Nephron (organoid): ENCODE measurements at regions not wholly inside any gene's neighbourhood (a gene's known extent, or its start where the extent isn't known, plus 50 kb on each side); places are given as distances from the start of the nearest gene placed in this dataset.

Experiments used
- H3K27ac Mint-ChIP-seq, 3 experiments: 2 replicates each; pipeline ENCODE4 v1.8.0; 2020; ENCODE audit warnings: mixed read lengths in 3 of 3, mild to moderate bottlenecking in 2 of 3, moderate library complexity in 1 of 3
- H3K27me3 Mint-ChIP-seq: 2 replicates; pipeline ENCODE4 v1.8.0; 2021; ENCODE audit warnings: low read depth, mild to moderate bottlenecking, moderate library complexity, mixed read lengths
- H3K36me3 Mint-ChIP-seq: 2 replicates; pipeline ENCODE4 v1.8.0; 2020; ENCODE audit warnings: low read depth, mixed read lengths
- H3K4me1 Mint-ChIP-seq: 2 replicates; pipeline ENCODE4 v1.8.0; 2020; ENCODE audit warnings: mixed read lengths
- H3K4me3 Mint-ChIP-seq, 3 experiments: 2 replicates each; pipeline ENCODE4 v1.8.0; 2020; ENCODE audit warnings: mild to moderate bottlenecking in 3 of 3, mixed read lengths in 3 of 3, moderate library complexity in 2 of 3
- H3K9me3 Mint-ChIP-seq: 2 replicates; pipeline ENCODE4 v1.8.0; 2020; ENCODE audit warnings: mixed read lengths
- TF ChIP-seq, protein P1 (sequence below), 3 experiments: fragments of 200-600 bp; sonication (generic); IDR thresholded peaks; one replicate each; pipeline ENCODE4 v1.5.0; 2021; ENCODE audit warnings: antibody characterized with exemption in 3 of 3; ENCODE audit not compliant: unreplicated experiment in 3 of 3

DNA sequence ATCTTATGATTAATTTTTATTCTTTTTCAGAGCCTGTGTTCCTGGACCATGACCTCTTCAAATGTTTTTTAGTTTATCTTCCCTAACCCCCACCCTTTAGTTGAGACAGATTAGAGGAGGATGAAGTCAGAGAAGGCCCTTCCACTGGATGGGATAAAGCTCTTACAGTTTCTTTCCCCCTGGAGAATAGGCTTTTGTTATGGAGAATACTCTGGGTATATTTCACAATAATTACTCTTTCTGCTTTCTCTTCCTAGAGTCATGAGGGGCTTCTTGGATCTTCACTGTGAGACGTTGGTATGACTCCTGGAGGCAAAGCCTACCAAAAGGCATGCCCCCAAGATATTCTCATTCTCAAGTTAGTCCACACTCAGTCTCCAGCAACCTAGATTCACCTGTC is 144.4 kb upstream of the THRB start:
- peaks cover 4% of the 10 kb centered on the region for H3K27me3 Mint-ChIP-seq
- peak overlapping the region in 1 of 3 experiments; percentile 17 for H3K27ac Mint-ChIP-seq
- peaks cover 13% of the 10 kb centered on the region for H3K4me1 Mint-ChIP-seq
- TF ChIP-seq, protein P1, sequence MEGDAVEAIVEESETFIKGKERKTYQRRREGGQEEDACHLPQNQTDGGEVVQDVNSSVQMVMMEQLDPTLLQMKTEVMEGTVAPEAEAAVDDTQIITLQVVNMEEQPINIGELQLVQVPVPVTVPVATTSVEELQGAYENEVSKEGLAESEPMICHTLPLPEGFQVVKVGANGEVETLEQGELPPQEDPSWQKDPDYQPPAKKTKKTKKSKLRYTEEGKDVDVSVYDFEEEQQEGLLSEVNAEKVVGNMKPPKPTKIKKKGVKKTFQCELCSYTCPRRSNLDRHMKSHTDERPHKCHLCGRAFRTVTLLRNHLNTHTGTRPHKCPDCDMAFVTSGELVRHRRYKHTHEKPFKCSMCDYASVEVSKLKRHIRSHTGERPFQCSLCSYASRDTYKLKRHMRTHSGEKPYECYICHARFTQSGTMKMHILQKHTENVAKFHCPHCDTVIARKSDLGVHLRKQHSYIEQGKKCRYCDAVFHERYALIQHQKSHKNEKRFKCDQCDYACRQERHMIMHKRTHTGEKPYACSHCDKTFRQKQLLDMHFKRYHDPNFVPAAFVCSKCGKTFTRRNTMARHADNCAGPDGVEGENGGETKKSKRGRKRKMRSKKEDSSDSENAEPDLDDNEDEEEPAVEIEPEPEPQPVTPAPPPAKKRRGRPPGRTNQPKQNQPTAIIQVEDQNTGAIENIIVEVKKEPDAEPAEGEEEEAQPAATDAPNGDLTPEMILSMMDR (IDR thresholded peaks at IDR 0.05; ENCODE audit: unreplicated experiment in 3 of 3), result no peak
- H3K36me3 Mint-ChIP-seq, result no peaks in the 10 kb centered on the region
- no peak overlapping the region for H3K4me3 Mint-ChIP-seq
- H3K9me3 Mint-ChIP-seq, result peaks cover 21% of the 10 kb centered on the region

DNA sequence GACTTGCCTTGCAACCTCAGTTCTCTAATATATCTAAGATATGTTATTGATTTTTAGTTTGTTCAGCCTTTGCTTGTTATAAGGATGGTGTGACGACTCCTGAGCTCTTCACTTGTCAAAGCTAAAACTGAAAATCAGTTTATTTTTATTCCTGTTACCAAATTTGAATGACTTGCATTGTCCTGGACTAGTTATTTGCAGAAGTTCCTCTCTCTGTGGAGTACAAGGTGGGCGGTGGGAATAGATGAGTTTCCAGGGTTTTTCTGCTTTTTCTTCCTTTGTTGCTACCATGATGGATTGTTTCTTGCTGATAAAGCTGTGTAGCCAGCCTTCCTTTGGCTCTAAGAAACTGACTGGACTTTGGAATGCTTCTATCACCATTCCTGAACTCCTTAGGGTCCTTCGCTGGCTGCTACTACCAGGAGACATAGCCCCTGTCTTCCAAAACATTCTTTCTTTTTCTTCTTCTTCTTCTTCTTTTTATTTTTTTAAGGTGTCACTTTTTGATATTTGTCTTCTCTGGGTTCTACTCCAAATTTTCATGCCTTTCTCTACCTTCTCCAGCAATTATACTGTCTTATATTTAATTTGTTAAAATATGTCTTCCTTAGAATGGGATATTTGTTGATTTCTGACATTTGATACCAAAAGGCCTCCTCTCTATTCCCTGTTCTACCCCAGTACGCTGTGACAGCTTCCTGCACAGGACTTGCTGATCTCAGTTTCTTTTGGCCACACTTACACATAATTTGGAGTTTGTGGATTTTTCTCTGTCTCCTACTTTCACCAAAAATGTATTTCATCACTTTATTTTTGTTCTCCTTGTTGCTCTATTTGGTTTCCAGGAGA is 145.1 kb upstream of the THRB start:
- Mint-ChIP-seq H3K27me3 (peaks cover 4% of the 10 kb centered on the region), H3K36me3 (no peaks in the 10 kb centered on the region), H3K4me3 (no peak overlapping the region), H3K4me1 (peaks cover 13% of the 10 kb centered on the region), H3K27ac (peak overlapping the region in 1 of 3 experiments; percentile 17), H3K9me3 (peaks cover 20% of the 10 kb centered on the region)
- TF ChIP-seq, protein P1 (IDR thresholded peaks at IDR 0.05; ENCODE audit: unreplicated experiment in 3 of 3), result no peak

DNA sequence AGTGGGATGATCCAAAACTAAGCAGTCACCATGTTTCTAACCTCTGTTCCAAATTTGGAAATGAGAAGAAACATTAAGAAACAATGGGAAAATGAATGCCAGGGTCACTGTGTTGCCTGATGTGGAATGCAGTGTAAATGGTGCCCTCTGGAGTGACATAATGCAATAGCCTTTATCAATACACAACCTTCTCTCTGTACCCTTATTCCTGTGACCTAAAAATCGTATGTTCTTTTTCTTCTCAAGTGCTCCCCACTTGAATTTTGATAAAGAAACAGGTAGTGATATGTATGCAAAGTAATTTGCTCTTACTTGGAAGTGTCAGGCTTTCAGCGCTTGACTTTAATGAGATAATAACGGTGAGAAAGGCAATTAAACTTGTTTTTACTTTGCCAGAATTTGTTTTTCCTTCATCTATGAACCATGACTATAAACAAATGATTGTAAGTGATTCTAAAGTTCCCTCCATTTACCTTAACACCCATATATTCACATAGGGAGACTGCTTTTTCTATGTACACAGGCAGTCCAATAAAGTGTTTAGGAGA is 145.8 kb upstream of the THRB start:
- H3K4me1 Mint-ChIP-seq, result peaks cover 13% of the 10 kb centered on the region
- TF ChIP-seq, protein P1 (IDR thresholded peaks at IDR 0.05; ENCODE audit: unreplicated experiment in 3 of 3), result peak; percentile 38 to 62 (median 49)
- H3K27me3 Mint-ChIP-seq, result peaks cover 9% of the 10 kb centered on the region
- H3K9me3 Mint-ChIP-seq, result peaks cover 15% of the 10 kb centered on the region
- H3K4me3 Mint-ChIP-seq, result no peak overlapping the region
- H3K36me3 Mint-ChIP-seq, result no peaks in the 10 kb centered on the region
- H3K27ac Mint-ChIP-seq, result peak overlapping the region in 1 of 3 experiments; percentile 17

DNA sequence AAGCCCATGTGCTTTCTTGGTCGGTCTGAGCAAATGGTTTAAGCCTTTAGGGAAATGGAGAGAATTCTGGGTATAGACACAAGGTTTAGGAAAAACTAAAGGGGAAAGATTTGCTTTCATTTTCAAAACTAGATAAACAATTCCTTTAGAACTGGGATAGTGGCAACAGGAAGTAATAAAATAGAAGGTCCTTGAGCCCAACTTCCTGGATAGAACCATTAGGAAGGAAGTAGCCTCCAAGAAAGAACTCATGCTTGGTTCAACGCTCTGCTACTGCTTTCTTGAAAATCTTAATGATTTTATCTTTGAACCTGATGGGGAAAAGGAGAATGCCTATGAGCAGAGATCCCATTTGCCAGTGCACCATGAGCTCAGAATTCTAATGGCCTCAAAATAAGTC is 147.0 kb upstream of the THRB start:
- Mint-ChIP-seq H3K4me3 (no peak overlapping the region), H3K27me3 (peaks cover 9% of the 10 kb centered on the region), H3K27ac (no peak overlapping the region), H3K9me3 (peaks cover 10% of the 10 kb centered on the region), H3K4me1 (peaks cover 13% of the 10 kb centered on the region), H3K36me3 (no peaks in the 10 kb centered on the region)
- TF ChIP-seq, protein P1 (IDR thresholded peaks at IDR 0.05; ENCODE audit: unreplicated experiment in 3 of 3), result no peak

DNA sequence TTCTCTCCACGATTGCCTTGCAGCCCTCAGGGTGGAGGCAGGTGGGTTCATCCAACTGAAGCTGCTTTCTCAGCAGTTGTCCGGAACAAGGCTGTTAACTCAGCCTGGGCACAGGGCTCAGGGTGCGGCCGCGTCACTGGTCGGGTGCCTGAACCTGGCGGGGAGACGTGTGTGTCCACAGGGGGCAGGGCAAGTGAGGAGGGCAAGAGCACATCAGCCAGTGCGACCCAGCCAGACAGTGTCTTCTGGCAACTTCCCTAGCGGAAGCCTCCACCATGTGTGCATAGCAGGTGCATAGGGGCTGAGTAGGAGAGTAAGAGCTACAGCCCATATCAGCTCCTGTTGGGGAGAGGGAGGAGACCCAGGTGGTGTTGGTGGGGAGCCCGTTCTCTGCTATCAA is 150.4 kb upstream of the THRB start:
- Mint-ChIP-seq H3K36me3 (no peaks in the 10 kb centered on the region), H3K9me3 (no peaks in the 10 kb centered on the region), H3K4me1 (peaks cover 4% of the 10 kb centered on the region), H3K27ac (no peak overlapping the region), H3K4me3 (no peak overlapping the region), H3K27me3 (peaks cover 5% of the 10 kb centered on the region)
- TF ChIP-seq, protein P1 (IDR thresholded peaks at IDR 0.05; ENCODE audit: unreplicated experiment in 3 of 3), result no peak
